ENCODE measurements at regions not wholly inside any gene's neighbourhood (a gene's known extent, or its start where the extent isn't known, plus 50 kb on each side); places are given as distances from the start of the nearest gene placed in this dataset.

DNA sequence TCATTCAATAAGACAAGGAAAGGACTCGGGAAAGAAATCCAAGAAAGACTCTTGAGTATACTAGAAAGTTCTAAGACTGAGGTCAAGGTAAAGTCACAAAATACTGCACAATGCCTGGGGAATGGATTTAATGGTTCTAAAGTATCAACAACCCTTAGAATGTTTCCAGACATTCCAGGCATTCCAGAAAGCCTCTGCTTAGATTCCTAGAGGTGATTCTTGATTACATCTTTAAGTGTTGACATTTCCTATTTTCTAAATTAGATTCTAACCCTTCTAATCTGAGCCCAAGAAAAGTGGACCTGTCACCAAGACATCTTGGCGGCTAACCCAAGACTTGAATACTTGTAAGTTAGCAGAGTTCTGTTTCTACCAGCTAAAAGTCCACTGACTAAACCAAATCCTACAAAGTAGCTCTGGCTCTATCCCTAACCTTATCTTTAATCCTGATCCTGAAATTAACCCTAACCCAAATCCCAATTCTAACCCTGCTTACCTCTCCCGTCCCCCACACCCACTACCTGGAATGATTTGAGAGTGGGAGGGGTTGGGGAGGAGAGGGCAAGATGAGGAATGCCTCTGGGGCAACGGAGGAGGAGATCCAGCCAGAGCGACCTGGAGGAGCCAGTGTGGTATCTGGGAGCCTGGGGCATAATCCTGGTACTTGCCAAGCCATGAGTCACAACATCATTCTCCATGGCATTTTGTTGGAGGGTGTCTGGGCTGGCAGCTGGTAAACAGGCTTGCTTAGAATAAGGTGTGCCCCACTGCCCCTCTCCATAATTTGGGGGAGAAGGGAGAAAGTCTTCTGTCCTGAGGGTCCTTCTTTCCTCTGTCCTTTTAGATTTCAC is 93.4 kb upstream of the HOXC13 start:
- TF ChIP-seq, protein P1, sequence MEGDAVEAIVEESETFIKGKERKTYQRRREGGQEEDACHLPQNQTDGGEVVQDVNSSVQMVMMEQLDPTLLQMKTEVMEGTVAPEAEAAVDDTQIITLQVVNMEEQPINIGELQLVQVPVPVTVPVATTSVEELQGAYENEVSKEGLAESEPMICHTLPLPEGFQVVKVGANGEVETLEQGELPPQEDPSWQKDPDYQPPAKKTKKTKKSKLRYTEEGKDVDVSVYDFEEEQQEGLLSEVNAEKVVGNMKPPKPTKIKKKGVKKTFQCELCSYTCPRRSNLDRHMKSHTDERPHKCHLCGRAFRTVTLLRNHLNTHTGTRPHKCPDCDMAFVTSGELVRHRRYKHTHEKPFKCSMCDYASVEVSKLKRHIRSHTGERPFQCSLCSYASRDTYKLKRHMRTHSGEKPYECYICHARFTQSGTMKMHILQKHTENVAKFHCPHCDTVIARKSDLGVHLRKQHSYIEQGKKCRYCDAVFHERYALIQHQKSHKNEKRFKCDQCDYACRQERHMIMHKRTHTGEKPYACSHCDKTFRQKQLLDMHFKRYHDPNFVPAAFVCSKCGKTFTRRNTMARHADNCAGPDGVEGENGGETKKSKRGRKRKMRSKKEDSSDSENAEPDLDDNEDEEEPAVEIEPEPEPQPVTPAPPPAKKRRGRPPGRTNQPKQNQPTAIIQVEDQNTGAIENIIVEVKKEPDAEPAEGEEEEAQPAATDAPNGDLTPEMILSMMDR (IDR thresholded peaks at IDR 0.05), result no peak
- TF ChIP-seq POLR2A (IDR thresholded peaks at IDR 0.05), result no peak
- TF ChIP-seq POLR2AphosphoS5 (IDR thresholded peaks at IDR 0.05), result no peak
- no peak for TF ChIP-seq EP300 (IDR thresholded peaks at IDR 0.05)
